Stomach (tissue), 8 donors: ENCODE measurements at regions not wholly inside any gene's neighbourhood (a gene's known extent, or its start where the extent isn't known, plus 50 kb on each side); places are given as distances from the start of the nearest gene placed in this dataset.

Experiments
- DNase-seq, 2 donors: peaks; one replicate each; pipeline versions ENCODE4 v3.0.0 to v3.0.0-alpha.2; 2013 to 2019
- H3K27ac ChIP-seq, 5 donors: fragments of 200-600 bp in 4 of 5; sonication (generic) in 4 of 5; one replicate each; pipeline ENCODE4 v1.5.1; 2013 to 2019; ENCODE audit warnings: mild to moderate bottlenecking in 1 of 5, moderate library complexity in 1 of 5
- H3K27me3 ChIP-seq, 3 donors: fragments of 200-600 bp; sonication (generic); one replicate each; pipeline ENCODE4 v1.5.1; 2017 to 2019; ENCODE audit warnings: mixed run types in 1 of 3
- H3K36me3 ChIP-seq, 4 donors: fragments of 200-600 bp; sonication (generic); 1 replicate in 3 of 4; 2 replicates in 1 of 4; pipeline ENCODE4 v1.5.1; 2016 to 2019
- H3K4me1 ChIP-seq, 4 donors: fragments of 200-600 bp; sonication (generic); one replicate each; pipeline ENCODE4 v1.5.1; 2016 to 2019
- H3K4me3 ChIP-seq, 4 donors: fragments of 200-600 bp; sonication (generic) in 3 of 4; one replicate each; pipeline ENCODE4 v1.5.1; 2016 to 2019; ENCODE audit warnings: mild to moderate bottlenecking in 1 of 4
- H3K9me3 ChIP-seq, 4 donors: fragments of 200-600 bp; sonication (generic); one replicate each; pipeline ENCODE4 v1.5.1; 2016 to 2019
- CTCF ChIP-seq, 7 experiments: fragments of 450-650 bp in 4 of 7; fragments of 200-600 bp in 3 of 7; sonication (generic) in 3 of 7; IDR thresholded peaks; one replicate each; pipeline ENCODE4 v1.5.1; 2016 to 2019; ENCODE audit warnings: antibody characterized with exemption in 7 of 7, control low read depth in 2 of 7, mild to moderate bottlenecking in 1 of 7
- EP300 ChIP-seq: sonication (generic); formaldehyde crosslinking; IDR thresholded peaks from one replicate; pipeline ENCODE4 v1.6.1; 2017; ENCODE audit warnings: antibody characterized with exemption
- POLR2A ChIP-seq, 4 donors: fragments of 450-650 bp; IDR thresholded peaks; one replicate each; pipeline ENCODE4 v1.6.1; 2016; ENCODE audit warnings: antibody characterized with exemption in 4 of 4, control low read depth in 2 of 4, mild to moderate bottlenecking in 1 of 4, moderate library complexity in 1 of 4
- POLR2AphosphoS5 ChIP-seq, 3 donors: sonication (generic); formaldehyde crosslinking; IDR thresholded peaks; one replicate each; pipeline ENCODE4 v1.6.1; 2016; ENCODE audit warnings: antibody characterized with exemption in 3 of 3
- WGBS, 5 donors: extraction: QIAGEN DNeasy Blood & Tissue Kit in 3 of 5; methylation state at CpG; one replicate each; pipeline versions ENCODE4 v1.1.5 to v1.1.7; 2013 to 2018; 5-methylcytosine and 5-hydroxymethylcytosine counted together
- intact Hi-C: fragments of 100-400 bp; cut with DNase I; formaldehyde crosslinking; loops from one replicate; pipeline ENCODE4 v1.15.1; 2023; ENCODE audit warnings: low total_unique reads
- donor health status: healthy with polysubstance abuse.
- donor health status: Bipolar disorder and iron deficiency.
- donor health status: healthy.

- Histone ChIP-seq H3K9me3 (peaks cover 0 to 9% (median 4%) of the 10 kb centered on the region in 4 donors), H3K36me3 (no peaks in the 10 kb centered on the region), H3K27me3 (peaks cover 0 to 32% (median 3%) of the 10 kb centered on the region in 3 donors), H3K4me3 (no peak overlapping the region), H3K4me1 (no peaks in the 10 kb centered on the region), H3K27ac (no peak overlapping the region)
- TF ChIP-seq POLR2AphosphoS5 (IDR thresholded peaks at IDR 0.05) (no peak), CTCF (IDR thresholded peaks at IDR 0.05) (no peak), POLR2A (IDR thresholded peaks at IDR 0.05) (no peak), EP300 (no peak)
- intact Hi-C loops, result no loop called here
- no peak for DNase-seq
- 55 to 74% (median 63%) methylated on average over 3 of the region's 3 CpGs for WGBS, 5 donors
Measured at GRCh38 chr16:17777408-17777863, 306.7 kb upstream of the XYLT1 start.

DNA sequence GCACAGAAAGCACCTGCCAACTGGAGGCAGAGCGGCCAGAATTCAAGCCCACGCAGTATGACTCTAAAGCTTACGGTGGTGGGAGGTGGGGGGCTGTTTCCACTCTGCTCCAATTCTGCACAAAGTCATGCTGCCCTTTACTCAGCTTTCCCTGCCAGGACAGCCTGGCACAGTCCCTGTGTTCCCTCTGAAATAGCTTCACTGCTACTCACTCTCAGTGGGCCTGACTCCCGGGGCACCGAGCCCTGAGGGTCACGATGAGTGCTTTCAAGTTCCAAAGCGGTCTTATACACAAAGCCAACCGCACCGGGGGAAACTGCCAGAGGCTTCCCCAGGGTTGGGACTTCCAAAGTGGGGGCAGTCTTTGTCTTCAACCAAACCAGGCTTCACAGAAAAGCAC is 306.1 kb upstream of the XYLT1 start:
- Histone ChIP-seq H3K36me3 (no peaks in the 10 kb centered on the region), H3K27me3 (peaks cover 0 to 32% (median 3%) of the 10 kb centered on the region in 3 donors), H3K4me3 (no peak overlapping the region), H3K27ac (no peak overlapping the region), H3K4me1 (no peaks in the 10 kb centered on the region), H3K9me3 (peaks cover 0 to 9% (median 4%) of the 10 kb centered on the region in 4 donors)
- no peak for DNase-seq
- 69 to 80% (median 79%) methylated on average over 9 of the region's 9 CpGs for WGBS, 5 donors
- TF ChIP-seq POLR2AphosphoS5 (IDR thresholded peaks at IDR 0.05) (no peak), CTCF (IDR thresholded peaks at IDR 0.05) (no peak), POLR2A (IDR thresholded peaks at IDR 0.05) (no peak), EP300 (no peak)
- intact Hi-C loops, result no loop called here

DNA sequence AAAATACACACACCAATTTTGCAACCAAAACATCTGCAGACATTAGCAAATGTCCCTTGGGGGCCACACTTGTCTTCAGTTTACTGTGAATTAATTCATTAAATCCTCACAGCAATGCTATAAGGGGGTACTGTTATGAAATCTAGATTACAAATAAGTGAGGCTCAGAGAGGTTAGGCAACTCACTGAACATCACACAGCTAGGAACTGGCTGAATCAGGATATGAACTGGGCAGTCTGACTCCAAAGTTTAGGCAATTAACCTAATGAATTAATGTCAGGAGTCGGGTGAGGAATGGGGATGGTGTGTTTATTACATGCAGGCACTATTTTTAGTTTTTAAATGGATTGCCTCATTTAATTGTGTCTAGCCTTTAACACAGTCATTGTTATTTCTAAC is 305.7 kb upstream of the XYLT1 start:
- Histone ChIP-seq H3K36me3 (no peaks in the 10 kb centered on the region), H3K9me3 (peaks cover 0 to 9% (median 4%) of the 10 kb centered on the region in 4 donors), H3K4me3 (no peak overlapping the region), H3K27me3 (peaks cover 0 to 32% (median 3%) of the 10 kb centered on the region in 3 donors), H3K27ac (no peak overlapping the region), H3K4me1 (no peaks in the 10 kb centered on the region)
- 29 to 66% (median 54%) methylated on average over 1 of the region's 1 CpG for WGBS, 5 donors
- no peak for DNase-seq
- no peak for TF ChIP-seq POLR2A (IDR thresholded peaks at IDR 0.05)
- no peak for TF ChIP-seq CTCF (IDR thresholded peaks at IDR 0.05)
- TF ChIP-seq EP300, result no peak
- TF ChIP-seq POLR2AphosphoS5 (IDR thresholded peaks at IDR 0.05), result no peak
- intact Hi-C loops, result no loop called here

DNA sequence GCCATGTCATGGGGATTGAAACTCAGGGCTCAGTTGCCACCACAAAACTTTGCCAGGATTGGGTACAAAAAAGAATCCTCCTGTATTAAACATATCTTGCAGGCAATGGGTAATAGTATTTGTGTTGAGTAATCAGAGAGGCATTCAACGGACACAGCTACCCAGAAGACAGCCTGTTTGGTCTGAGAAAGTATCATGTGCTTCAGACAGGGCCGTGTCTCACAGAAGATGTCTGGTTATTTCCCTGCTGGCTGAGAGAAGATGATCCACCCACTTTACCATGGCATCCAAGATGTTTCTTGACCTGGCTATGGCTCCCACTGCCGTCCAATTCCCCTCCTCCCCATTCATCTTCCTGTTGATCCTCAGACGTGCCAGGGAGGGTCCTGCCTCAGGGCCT is 304.3 kb upstream of the XYLT1 start:
- no peak for TF ChIP-seq EP300
- TF ChIP-seq CTCF (IDR thresholded peaks at IDR 0.05), result no peak
- no peak for TF ChIP-seq POLR2AphosphoS5 (IDR thresholded peaks at IDR 0.05)
- no peak for TF ChIP-seq POLR2A (IDR thresholded peaks at IDR 0.05)
- 58 to 70% (median 65%) methylated on average over 4 of the region's 4 CpGs for WGBS, 5 donors
- H3K4me1 ChIP-seq, result no peaks in the 10 kb centered on the region

More for the DNA sequence above, 304.3 kb upstream of the XYLT1 start:
- H3K36me3 ChIP-seq, result no peaks in the 10 kb centered on the region
- no peak overlapping the region for H3K4me3 ChIP-seq
- no peak overlapping the region for H3K27ac ChIP-seq
- intact Hi-C loops, result no loop called here
- peaks cover 0 to 9% (median 4%) of the 10 kb centered on the region in 4 donors for H3K9me3 ChIP-seq
- DNase-seq, result no peak
- peaks cover 0 to 29% (median 3%) of the 10 kb centered on the region in 3 donors for H3K27me3 ChIP-seq
